ENCODE measurements at regions not wholly inside any gene's neighbourhood (a gene's known extent, or its start where the extent isn't known, plus 50 kb on each side); places are given as distances from the start of the nearest gene placed in this dataset.
A peak's percentile ranks its signal among the peaks of the same experiment; 100 is the strongest.
"Not testable (repeated sequence)": the region's sequence is repeated elsewhere in the genome, so short reads cannot be mapped to it uniquely, and the experiment has no call there.

GRCh38 chr3:908839-909238 is 184.0 kb upstream of the CNTN6 start:
- DNase-seq (ENCODE audit: low read depth): no peak
- H3K4me3 ChIP-seq (ENCODE audit: low read length): no peak overlapping the region
- TF ChIP-seq CTCF (conservative IDR thresholded peaks at IDR 0.05; ENCODE audit: low read depth, low read length): peak; percentile 72

DNA sequence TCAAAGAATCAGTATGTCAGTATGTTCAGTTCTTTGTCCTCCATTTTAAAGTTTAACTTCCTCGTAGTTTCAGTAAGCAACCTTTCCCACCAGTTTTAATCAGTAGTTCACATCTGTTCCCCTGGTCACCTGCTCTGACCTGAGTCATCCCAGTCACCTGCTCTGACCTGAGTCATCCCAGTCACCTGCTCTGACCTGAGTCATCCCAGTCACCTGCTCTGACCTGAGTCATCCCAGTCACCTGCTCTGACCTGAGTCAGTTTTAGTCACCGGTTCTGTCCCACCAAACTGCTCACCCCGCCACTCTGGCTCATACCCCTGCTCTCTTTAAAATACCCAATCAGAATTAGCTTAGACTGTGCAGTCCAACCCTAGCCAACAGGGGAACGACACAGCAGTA is 180.1 kb upstream of the CNTN6 start:
- not testable (repeated sequence) for DNase-seq (ENCODE audit: low read depth); H3K4me3 ChIP-seq (ENCODE audit: low read length)

- no peak overlapping the region for H3K4me3 ChIP-seq (ENCODE audit: low read length)
- DNase-seq (ENCODE audit: low read depth): no peak
- no peak for TF ChIP-seq CTCF (conservative IDR thresholded peaks at IDR 0.05; ENCODE audit: low read depth, low read length)
Observed at GRCh38 chr3:923161-923910, 169.5 kb upstream of the CNTN6 start.

DNA sequence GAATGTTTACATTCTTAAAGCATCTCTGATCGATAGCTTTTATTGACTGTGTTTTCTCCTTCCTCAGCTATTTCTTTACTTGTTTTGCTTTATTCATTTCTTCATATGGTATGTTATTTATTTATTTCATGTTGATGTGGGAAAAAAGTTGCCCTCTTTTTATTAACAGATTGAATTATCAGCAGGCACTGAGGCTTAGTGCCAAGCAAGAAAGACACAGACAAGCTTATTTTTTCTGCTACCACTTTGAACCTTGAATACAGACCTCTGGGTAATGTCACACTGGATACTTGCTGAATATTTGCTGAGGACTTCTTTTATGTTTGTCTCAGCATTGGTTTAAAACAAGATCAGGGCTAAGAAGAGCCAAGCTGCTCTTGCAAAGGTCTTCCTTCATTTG is 162.0 kb upstream of the CNTN6 start:
- no peak overlapping the region for H3K4me3 ChIP-seq (ENCODE audit: low read length)
- TF ChIP-seq CTCF (conservative IDR thresholded peaks at IDR 0.05; ENCODE audit: low read depth, low read length): no peak
- DNase-seq (ENCODE audit: low read depth): no peak

DNA sequence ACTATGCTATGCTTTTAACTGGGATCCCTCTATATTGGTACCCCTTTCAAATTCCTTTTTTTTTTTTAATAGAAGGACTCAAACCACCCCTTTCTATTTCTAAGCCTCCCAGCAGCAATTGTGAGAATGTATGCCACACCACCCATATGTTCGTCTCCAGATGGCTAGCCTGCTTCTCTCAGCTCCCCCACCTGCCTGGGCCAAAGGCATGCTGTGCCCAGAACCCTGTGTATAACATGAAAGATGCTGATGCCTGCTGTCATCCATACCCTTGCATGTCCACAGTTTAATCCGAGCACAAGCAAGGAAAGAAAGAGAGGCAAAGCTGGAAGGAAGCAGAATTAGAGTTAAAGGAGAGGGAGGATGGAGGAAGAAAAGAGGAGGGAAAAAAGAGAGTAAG is 159.5 kb upstream of the CNTN6 start:
- TF ChIP-seq CTCF (conservative IDR thresholded peaks at IDR 0.05; ENCODE audit: low read depth, low read length): no peak
- no peak overlapping the region for H3K4me3 ChIP-seq (ENCODE audit: low read length)
- DNase-seq (ENCODE audit: low read depth): no peak

DNA sequence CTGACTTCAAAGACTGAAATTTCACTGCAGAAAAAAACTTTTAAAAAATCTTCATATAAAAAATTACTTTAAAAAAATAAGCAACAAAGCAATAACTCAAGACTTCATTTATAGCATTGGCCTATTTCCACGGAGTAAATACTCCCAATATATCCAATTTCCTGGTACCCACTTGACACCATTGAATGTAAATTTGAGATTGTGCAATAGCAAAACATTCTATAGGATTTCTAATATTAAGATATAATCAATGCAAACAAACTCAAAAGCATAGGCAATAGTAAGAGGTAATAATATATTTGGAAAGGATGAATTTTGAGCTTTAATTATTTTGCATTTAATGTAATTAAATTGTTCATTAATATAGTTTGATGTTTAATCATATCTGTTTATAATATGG is 148.0 kb upstream of the CNTN6 start:
- no peak for DNase-seq (ENCODE audit: low read depth)
- no peak overlapping the region for H3K4me3 ChIP-seq (ENCODE audit: low read length)
- TF ChIP-seq CTCF (conservative IDR thresholded peaks at IDR 0.05; ENCODE audit: low read depth, low read length): no peak

GRCh38 chr3:945738-946137 is 147.1 kb upstream of the CNTN6 start:
- no peak for TF ChIP-seq CTCF (conservative IDR thresholded peaks at IDR 0.05; ENCODE audit: low read depth, low read length)
- H3K4me3 ChIP-seq (ENCODE audit: low read length): no peak overlapping the region
- DNase-seq (ENCODE audit: low read depth): no peak

Data from retinal pigment epithelial cell (primary cell).